ENCODE measurements at regions not wholly inside any gene's neighbourhood (a gene's known extent, or its start where the extent isn't known, plus 50 kb on each side); places are given as distances from the start of the nearest gene placed in this dataset.

- no peak for DNase-seq
Measured at GRCh38 chrY:15704906-15705305, 1180.6 kb downstream of the NLGN4Y start.

GRCh38 chrY:15749533-15750433 is 1225.5 kb downstream of the NLGN4Y start:
- DNase-seq, result no peak

- DNase-seq, result no peak
Measured at GRCh38 chrY:15751001-15751400, 1226.7 kb downstream of the NLGN4Y start.

GRCh38 chrY:15756266-15756665 is 1231.9 kb downstream of the NLGN4Y start:
- no peak for DNase-seq

GRCh38 chrY:15773579-15773978 is 1249.2 kb downstream of the NLGN4Y start:
- DNase-seq, result no peak

DNA sequence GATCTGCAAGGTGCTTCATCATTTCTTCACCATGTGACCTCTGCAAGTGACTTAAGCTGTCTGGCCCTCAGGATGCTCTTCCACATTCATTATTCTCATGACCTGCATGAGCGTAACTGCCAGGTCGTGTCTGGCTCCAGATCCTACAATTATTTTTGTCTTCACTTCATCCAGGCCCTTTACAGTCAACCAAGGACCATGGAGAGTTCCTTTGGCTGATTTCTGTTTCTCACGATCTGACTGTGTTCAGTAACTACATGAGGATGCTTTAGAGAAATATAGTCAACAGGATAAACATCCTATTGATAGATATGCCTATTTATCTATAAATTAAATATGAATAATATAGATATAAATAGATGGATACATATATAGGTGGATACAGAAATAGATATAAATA is 1251.6 kb downstream of the NLGN4Y start:
- no peak for DNase-seq

DNA sequence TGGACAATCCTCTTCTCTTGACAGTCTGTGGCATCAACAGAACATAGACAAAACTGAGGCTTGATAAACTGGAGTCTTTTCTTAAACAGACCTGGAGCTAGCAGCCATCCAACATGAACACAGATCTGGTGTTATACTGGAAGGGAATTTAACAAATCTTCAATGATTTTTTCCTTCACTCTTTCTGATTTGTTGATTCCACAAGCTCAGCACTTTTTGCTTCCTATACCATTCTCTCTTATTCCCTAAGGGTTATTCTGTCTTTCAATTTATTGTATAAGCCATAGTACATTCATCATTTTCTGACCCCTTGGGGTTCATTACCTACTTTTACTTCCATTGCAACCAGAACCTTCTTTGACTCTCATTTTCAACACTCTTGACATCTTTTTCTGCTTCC is 1255.6 kb downstream of the NLGN4Y start:
- no peak for DNase-seq

- no peak for DNase-seq
Measured at GRCh38 chrY:15800021-15800420, 1275.7 kb downstream of the NLGN4Y start.

DNA sequence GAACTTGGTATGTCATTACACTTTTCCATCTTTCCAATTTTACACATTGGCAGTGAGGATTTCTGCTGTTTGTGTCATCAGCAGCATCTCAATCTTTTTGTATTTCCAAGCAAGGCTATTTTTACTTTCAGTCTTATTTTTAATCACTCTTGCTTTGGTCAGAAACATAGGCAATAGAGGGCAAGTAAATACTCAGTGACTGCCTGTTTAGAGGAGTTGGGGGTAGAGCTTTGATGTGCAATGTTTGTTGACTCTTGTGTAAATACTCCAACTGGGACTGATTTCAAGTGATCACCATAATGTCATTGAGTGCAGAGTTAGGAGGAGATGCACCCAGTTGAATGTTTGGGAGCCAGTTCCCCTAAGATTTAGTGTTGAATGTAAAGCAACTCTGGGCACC is 1281.7 kb downstream of the NLGN4Y start:
- no peak for DNase-seq

GRCh38 chrY:15814241-15814640 is 1289.9 kb downstream of the NLGN4Y start:
- no peak for DNase-seq

Measured in stimulated activated CD4-positive, alpha-beta T cell treated with anti-CD3 and anti-CD28 coated beads, Interleukin-4, amount 100 ng/mL, for 24 hours (primary cell).